ENCODE measurements at regions not wholly inside any gene's neighbourhood (a gene's known extent, or its start where the extent isn't known, plus 50 kb on each side); places are given as distances from the start of the nearest gene placed in this dataset.
"Not testable (repeated sequence)": the region's sequence is repeated elsewhere in the genome, so short reads cannot be mapped to it uniquely, and the experiment has no call there.

DNA sequence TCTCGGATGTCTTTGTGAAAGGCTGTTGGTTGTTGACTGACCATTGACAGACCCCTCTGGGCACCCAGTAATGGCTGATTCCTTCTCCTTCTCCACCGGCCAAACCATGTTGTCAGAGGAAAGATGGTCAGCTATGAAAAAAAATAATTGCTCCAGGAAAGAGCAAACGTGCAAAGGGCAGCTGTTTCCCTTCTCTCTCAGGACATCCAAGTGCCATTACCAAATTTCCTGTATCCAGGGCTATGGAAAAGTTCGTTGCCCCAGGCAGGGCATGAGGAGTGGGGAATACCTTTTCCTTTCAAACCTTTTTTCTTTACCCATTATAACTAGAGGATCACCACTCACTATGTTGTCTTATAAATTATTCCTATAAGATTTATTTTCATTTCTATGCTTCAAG lies 321.5 kb upstream of the HNRNPA3 start:
- Mint-ChIP-seq H3K9me3 (no peaks in the 10 kb centered on the region), H3K4me1 (no peaks in the 10 kb centered on the region), H3K36me3 (no peaks in the 10 kb centered on the region), H3K4me3 (no peak overlapping the region), H3K27ac (no peak overlapping the region), H3K27me3 (ENCODE audit: low read depth) (peaks cover 7% of the 10 kb centered on the region)
- DNase-seq (ENCODE audit: low spot score in 2 of 2, unreplicated experiment in 2 of 2): no peak
- no peak for TF ChIP-seq CTCF (IDR thresholded peaks at IDR 0.05; ENCODE audit: unreplicated experiment)

DNA sequence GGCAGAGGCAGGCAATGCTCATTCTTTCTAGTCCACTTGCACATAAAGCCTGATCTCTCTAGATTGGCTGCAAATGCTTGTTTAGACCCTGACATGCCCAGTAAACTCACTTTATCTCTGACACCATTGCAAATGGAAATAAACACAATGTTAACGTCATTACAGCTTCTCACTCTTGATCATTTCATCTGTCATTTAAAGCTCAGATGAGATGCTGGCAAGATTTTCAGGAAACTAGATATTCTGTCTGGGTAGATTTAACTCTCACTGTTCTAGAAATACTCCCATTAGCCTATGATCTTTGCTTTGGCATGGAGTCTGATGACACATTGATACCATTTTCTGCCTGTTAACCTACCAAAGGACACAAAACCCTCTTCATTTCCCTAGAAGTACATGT lies 320.7 kb upstream of the HNRNPA3 start:
- no peaks in the 10 kb centered on the region for H3K9me3 Mint-ChIP-seq
- peaks cover 7% of the 10 kb centered on the region for H3K27me3 Mint-ChIP-seq (ENCODE audit: low read depth)

DNA sequence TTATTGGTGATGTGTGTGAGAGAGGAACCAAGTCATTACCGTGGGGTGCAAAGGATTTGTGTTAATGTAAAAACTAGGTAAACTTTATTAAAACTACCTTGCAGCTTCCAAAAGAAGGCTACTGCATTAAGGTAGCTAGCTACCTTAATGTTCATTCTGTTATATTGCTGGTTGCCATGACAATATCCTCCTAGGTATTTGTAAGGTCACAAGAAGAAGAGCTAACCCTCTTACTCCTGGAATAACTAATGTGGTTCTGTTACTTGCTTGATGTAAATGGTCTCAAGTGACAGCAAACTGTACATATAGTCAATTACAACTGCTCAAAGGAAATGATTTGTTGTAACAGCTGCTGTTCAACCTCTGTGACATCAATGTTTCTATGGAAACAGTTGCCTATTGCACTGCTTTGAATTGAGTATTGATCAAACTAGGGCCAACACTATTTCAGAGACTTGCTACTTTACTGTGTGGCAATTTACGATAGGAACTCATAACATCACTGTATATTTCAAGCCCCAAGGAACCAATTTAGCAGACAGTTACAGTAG lies 319.8 kb upstream of the HNRNPA3 start:
- no peaks in the 10 kb centered on the region for H3K36me3 Mint-ChIP-seq
- no peaks in the 10 kb centered on the region for H3K9me3 Mint-ChIP-seq
- no peaks in the 10 kb centered on the region for H3K4me1 Mint-ChIP-seq
- H3K27ac Mint-ChIP-seq: no peak overlapping the region
- TF ChIP-seq CTCF (IDR thresholded peaks at IDR 0.05; ENCODE audit: unreplicated experiment): no peak
- no peak overlapping the region for H3K4me3 Mint-ChIP-seq
- DNase-seq (ENCODE audit: low spot score in 2 of 2, unreplicated experiment in 2 of 2): no peak
- H3K27me3 Mint-ChIP-seq (ENCODE audit: low read depth): peaks cover 9% of the 10 kb centered on the region

More for the DNA sequence above, 320.7 kb upstream of the HNRNPA3 start:
- Mint-ChIP-seq H3K27ac (no peak overlapping the region), H3K4me1 (no peaks in the 10 kb centered on the region), H3K4me3 (no peak overlapping the region), H3K36me3 (no peaks in the 10 kb centered on the region)
- DNase-seq (ENCODE audit: low spot score in 2 of 2, unreplicated experiment in 2 of 2): no peak
- TF ChIP-seq CTCF (IDR thresholded peaks at IDR 0.05; ENCODE audit: unreplicated experiment): no peak

- no peak overlapping the region for H3K27ac Mint-ChIP-seq
- TF ChIP-seq CTCF (IDR thresholded peaks at IDR 0.05; ENCODE audit: unreplicated experiment): no peak
- H3K4me3 Mint-ChIP-seq: no peak overlapping the region
- H3K9me3 Mint-ChIP-seq: peaks cover 13% of the 10 kb centered on the region
- no peaks in the 10 kb centered on the region for H3K36me3 Mint-ChIP-seq
- no peaks in the 10 kb centered on the region for H3K4me1 Mint-ChIP-seq
- peaks cover 14% of the 10 kb centered on the region for H3K27me3 Mint-ChIP-seq (ENCODE audit: low read depth)
- DNase-seq (ENCODE audit: low spot score in 2 of 2, unreplicated experiment in 2 of 2): no peak
Observed at GRCh38 chr2:176895158-176895557, 317.4 kb upstream of the HNRNPA3 start.

GRCh38 chr2:176902454-176902853 lies 310.1 kb upstream of the HNRNPA3 start:
- Mint-ChIP-seq H3K27me3 (ENCODE audit: low read depth) (peaks cover 20% of the 10 kb centered on the region), H3K36me3 (no peaks in the 10 kb centered on the region), H3K4me3 (no peak overlapping the region), H3K9me3 (peaks cover 19% of the 10 kb centered on the region), H3K4me1 (peaks cover 4% of the 10 kb centered on the region), H3K27ac (no peak overlapping the region)
- DNase-seq (ENCODE audit: low spot score in 2 of 2, unreplicated experiment in 2 of 2): no peak
- no peak for TF ChIP-seq CTCF (IDR thresholded peaks at IDR 0.05; ENCODE audit: unreplicated experiment)

DNA sequence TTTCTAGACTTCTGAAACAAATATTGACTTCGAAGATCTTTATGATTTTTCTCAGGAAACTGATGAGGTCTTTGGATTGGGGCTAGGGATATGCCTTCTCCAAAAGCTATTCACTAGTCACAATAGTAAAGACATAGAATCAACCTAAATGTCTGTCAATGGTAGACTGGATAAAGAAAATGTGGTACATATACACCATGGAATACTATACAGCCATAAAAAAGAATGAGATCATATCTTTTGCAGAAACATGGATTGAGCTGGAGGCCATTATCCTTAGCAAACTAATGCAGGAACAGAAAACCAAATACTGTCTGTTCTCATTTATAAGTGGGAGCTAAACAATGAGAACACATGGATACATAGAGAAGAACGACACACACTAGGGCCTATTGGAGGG lies 308.5 kb upstream of the HNRNPA3 start:
- not testable (repeated sequence) for H3K4me3 Mint-ChIP-seq; H3K36me3 Mint-ChIP-seq; DNase-seq (ENCODE audit: low spot score in 2 of 2, unreplicated experiment in 2 of 2); H3K4me1 Mint-ChIP-seq; H3K27ac Mint-ChIP-seq
- peaks cover 10% of the 10 kb centered on the region for H3K9me3 Mint-ChIP-seq
- peaks cover 15% of the 10 kb centered on the region for H3K27me3 Mint-ChIP-seq (ENCODE audit: low read depth)
